GM18868 (cell line): ENCODE measurements at regions not wholly inside any gene's neighbourhood (a gene's known extent, or its start where the extent isn't known, plus 50 kb on each side); places are given as distances from the start of the nearest gene placed in this dataset.
A peak's percentile ranks its signal among the peaks of the same experiment; 100 is the strongest.
"Not testable (repeated sequence)": the region's sequence is repeated elsewhere in the genome, so short reads cannot be mapped to it uniquely, and the experiment has no call there.

Source experiments
- ATAC-seq: cut with Tn5 transposase; IDR thresholded peaks from one replicate; pipeline ENCODE4 v1.9.1; 2021; ENCODE audit warnings: mild to moderate bottlenecking, moderate library complexity; ENCODE audit not compliant: unreplicated experiment

- not testable (repeated sequence) for ATAC-seq
These were observed 113.4 kb downstream of the XPNPEP1 start for GRCh38 chr10:109809954-109810353.

- ATAC-seq = not testable (repeated sequence)
These were observed 122.1 kb downstream of the XPNPEP1 start for GRCh38 chr10:109801191-109801590.

- no peak for ATAC-seq
These were observed 132.7 kb downstream of the XPNPEP1 start for GRCh38 chr10:109790647-109791046.

GRCh38 chr10:109784236-109784635 is 139.1 kb downstream of the XPNPEP1 start:
- no peak for ATAC-seq

- no peak for ATAC-seq
These were observed 140.0 kb downstream of the XPNPEP1 start for GRCh38 chr10:109783286-109783685.

- ATAC-seq = no peak
These were observed 142.3 kb downstream of the XPNPEP1 start for GRCh38 chr10:109780997-109781396.

GRCh38 chr10:109778993-109779392 is 144.3 kb downstream of the XPNPEP1 start:
- no peak for ATAC-seq

- peak; percentile 7 for ATAC-seq
These were observed 149.2 kb downstream of the XPNPEP1 start for GRCh38 chr10:109774121-109774440.

- peak; percentile 60 for ATAC-seq
These were observed 149.8 kb downstream of the XPNPEP1 start for GRCh38 chr10:109773288-109774120.

GRCh38 chr10:109770663-109771062 is 152.6 kb downstream of the XPNPEP1 start:
- ATAC-seq = no peak

- no peak for ATAC-seq
These were observed 153.3 kb downstream of the XPNPEP1 start for GRCh38 chr10:109769966-109770365.

GRCh38 chr10:109765838-109766237 is 157.5 kb downstream of the XPNPEP1 start:
- no peak for ATAC-seq

GRCh38 chr10:109762555-109762954 is 160.8 kb downstream of the XPNPEP1 start:
- ATAC-seq = no peak

- not testable (repeated sequence) for ATAC-seq
These were observed 165.6 kb downstream of the XPNPEP1 start for GRCh38 chr10:109757670-109758069.

- no peak for ATAC-seq
These were observed 176.4 kb downstream of the XPNPEP1 start for GRCh38 chr10:109746861-109747260.

- no peak for ATAC-seq
These were observed 179.3 kb downstream of the XPNPEP1 start for GRCh38 chr10:109744020-109744419.

GRCh38 chr10:109743574-109743973 is 179.7 kb downstream of the XPNPEP1 start:
- ATAC-seq = no peak

GRCh38 chr10:109743146-109743545 is 180.2 kb downstream of the XPNPEP1 start:
- ATAC-seq = no peak

- no peak for ATAC-seq
These were observed 181.6 kb downstream of the XPNPEP1 start for GRCh38 chr10:109741712-109742111.

- ATAC-seq = no peak
These were observed 182.9 kb downstream of the XPNPEP1 start for GRCh38 chr10:109740436-109740835.

- no peak for ATAC-seq
These were observed 185.7 kb downstream of the XPNPEP1 start for GRCh38 chr10:109737626-109738025.

- ATAC-seq = no peak
These were observed 186.3 kb downstream of the XPNPEP1 start for GRCh38 chr10:109737009-109737408.

GRCh38 chr10:109735776-109736175 is 187.5 kb downstream of the XPNPEP1 start:
- ATAC-seq = no peak
